HG03097 (cell line): ENCODE measurements at regions not wholly inside any gene's neighbourhood (a gene's known extent, or its start where the extent isn't known, plus 50 kb on each side); places are given as distances from the start of the nearest gene placed in this dataset.
"Not testable (repeated sequence)": the region's sequence is repeated elsewhere in the genome, so short reads cannot be mapped to it uniquely, and the experiment has no call there.

Experiments
- ATAC-seq: cut with Tn5 transposase; IDR thresholded peaks from one replicate; pipeline ENCODE4 v1.9.1; 2021; ENCODE audit not compliant: unreplicated experiment, low FRiP score

GRCh38 chr4:126965877-126966276, 666.9 kb upstream of the INTU start:
- no peak for ATAC-seq

- ATAC-seq = no peak
Measured at GRCh38 chr4:126969360-126970235, 663.2 kb upstream of the INTU start.

DNA sequence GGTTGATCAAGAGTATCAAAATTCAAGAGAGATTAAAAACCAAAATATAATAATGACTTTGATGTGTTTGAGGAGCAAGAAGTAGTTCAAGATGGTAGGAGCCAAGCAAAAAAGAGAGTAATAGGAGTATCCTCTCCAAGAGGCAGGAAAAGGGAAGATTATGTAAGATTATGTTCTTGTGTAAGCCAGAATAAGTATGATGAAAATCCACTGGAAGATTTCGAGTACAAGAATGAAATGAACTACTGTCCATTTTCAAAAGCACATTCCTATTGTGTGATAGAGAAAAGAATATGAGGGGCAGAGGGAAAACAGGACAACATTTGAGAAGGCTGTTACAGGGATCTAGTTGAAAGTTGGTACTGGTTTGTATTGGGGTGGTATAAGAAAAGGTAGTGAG, 659.6 kb upstream of the INTU start:
- no peak for ATAC-seq

GRCh38 chr4:126976850-126977632, 655.7 kb upstream of the INTU start:
- no peak for ATAC-seq

GRCh38 chr4:126986005-126986404, 646.8 kb upstream of the INTU start:
- no peak for ATAC-seq

DNA sequence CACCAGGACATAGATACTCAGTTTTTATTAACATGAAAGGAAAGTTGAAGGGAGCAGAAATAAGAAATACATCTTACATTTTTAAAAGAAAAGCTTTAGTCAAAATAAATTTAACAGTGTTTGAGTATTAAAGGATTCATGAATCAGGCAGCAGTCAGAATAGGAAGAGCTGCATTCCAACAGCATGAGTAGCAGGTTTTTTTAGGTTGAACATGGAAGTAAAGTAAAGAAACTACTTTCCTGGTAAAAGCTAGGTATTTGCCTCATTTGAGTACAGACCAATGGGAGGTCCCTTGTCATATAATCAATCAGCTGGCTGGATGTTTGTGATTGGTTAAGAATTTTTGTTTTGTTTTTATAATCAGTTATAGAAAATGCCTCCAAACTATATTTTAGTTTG, 645.9 kb upstream of the INTU start:
- no peak for ATAC-seq

DNA sequence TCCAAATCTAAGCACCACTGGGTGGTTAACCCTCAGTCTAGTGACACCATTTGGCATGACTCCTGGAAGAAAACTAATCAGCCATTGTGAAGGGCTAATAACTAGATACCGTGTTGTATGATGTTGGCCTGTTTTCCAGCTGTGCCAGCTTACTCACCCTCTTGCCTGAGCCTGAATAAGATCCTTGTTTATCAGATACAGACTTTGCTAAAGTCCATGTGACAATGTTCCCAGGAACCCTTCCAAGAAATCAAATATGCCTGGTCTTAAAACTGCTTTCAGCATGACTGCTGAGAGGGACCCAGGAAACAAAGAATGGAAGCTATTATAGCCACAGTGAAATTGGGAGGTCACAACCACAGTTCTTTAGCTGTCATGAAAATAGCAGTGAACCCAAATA, 640.8 kb upstream of the INTU start:
- no peak for ATAC-seq

GRCh38 chr4:126992910-126993309, 639.8 kb upstream of the INTU start:
- no peak for ATAC-seq

- ATAC-seq = no peak
Measured at GRCh38 chr4:126993351-126993750, 639.4 kb upstream of the INTU start.

GRCh38 chr4:126995235-126995634, 637.5 kb upstream of the INTU start:
- ATAC-seq = no peak

GRCh38 chr4:127000110-127000509, 632.6 kb upstream of the INTU start:
- ATAC-seq = no peak

GRCh38 chr4:127000846-127001245, 631.9 kb upstream of the INTU start:
- no peak for ATAC-seq

- no peak for ATAC-seq
Measured at GRCh38 chr4:127001933-127002332, 630.8 kb upstream of the INTU start.

DNA sequence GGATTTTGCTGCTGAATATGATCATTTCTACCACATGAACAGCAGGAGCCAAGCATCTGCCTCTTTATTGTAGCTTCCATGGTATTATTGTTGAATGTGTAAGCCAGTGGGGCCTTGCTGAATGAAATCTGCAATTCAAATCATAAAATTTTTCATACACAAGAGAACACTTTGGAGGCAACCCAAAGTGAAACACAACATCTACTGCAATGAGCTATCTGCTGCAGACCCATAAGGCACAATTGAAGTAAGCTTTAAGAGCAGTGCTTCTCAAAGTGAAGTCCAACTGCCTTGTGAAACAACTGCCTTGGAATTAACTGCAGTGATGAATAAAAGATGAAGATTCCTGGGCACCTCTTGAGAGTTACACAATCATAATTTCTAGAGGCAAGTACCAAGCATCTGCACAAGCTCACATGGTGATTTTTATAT, 626.3 kb upstream of the INTU start:
- no peak for ATAC-seq

GRCh38 chr4:127007305-127007704, 625.5 kb upstream of the INTU start:
- no peak for ATAC-seq

DNA sequence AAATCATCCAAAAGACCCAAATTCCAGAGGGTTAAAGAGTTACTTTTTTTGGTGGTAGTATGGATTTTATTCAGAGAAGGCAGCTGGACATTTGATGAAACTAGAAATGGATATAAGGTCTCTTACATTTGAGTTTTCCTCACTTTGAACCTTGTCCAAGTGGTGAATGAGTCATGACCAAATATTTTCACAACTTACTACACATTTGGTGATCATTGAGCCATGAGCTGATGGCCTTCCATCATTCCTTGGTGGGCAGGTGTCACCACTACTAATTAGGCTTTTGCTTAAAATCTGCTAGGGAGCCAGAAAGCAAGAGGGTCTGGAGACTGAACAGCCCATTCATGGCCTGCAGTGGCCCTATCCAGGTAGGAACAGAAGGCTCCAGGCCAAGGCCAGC, 620.2 kb upstream of the INTU start:
- ATAC-seq = no peak

DNA sequence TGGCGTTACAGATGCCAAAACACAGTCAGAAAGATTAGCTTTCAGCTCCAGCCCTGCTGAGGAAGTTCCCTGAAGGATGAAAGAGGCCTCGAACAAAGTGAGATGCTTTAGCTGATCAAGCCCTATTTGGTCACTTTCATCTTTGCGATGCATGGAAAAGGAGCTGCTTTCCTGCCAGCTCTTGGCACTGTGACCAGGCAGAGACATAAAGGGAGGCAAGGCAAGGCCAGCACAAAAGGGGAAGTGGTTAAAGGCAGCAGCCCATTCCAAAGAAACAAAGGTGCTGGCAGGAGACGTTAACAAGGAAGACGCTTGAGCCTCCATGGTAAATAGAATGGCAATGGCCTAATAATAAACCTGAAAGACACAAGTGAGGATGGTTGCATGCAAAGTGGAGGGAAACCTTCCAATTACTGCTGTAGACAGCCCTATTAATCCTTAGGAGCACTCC, 617.1 kb upstream of the INTU start:
- ATAC-seq = no peak

DNA sequence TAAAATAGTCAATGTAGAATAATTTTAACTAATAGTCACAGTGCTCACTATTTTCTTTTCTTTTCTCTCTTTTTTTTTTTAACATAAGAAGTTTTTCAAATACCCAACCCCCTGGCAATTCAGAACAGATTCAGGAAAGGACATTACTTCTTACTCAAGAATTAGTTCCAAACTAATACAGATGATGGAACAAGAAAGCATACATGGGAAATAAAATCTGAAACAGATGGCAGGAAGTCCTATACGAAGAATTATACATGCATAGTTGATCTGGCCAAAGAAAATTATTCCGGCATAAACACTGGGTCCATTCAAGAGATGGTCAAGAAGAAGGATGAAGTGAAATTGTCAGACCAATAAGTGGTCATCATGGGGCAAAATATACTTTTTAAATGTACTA, 614.4 kb upstream of the INTU start:
- ATAC-seq = no peak

GRCh38 chr4:127020831-127021230, 611.9 kb upstream of the INTU start:
- ATAC-seq = not testable (repeated sequence)

GRCh38 chr4:127036296-127036695, 596.5 kb upstream of the INTU start:
- ATAC-seq = no peak

- no peak for ATAC-seq
Measured at GRCh38 chr4:127045861-127046260, 586.9 kb upstream of the INTU start.

- no peak for ATAC-seq
Measured at GRCh38 chr4:127047930-127048329, 584.8 kb upstream of the INTU start.
